Lower leg skin (tissue), 3 donors: ENCODE measurements at regions not wholly inside any gene's neighbourhood (a gene's known extent, or its start where the extent isn't known, plus 50 kb on each side); places are given as distances from the start of the nearest gene placed in this dataset.

ENCODE experiments used
- CTCF ChIP-seq, 3 donors: fragments of 450-650 bp; IDR thresholded peaks; one replicate each; pipeline ENCODE4 v1.5.1; 2016; ENCODE audit warnings: antibody characterized with exemption in 3 of 3, mild to moderate bottlenecking in 3 of 3, moderate library complexity in 2 of 3
- POLR2A ChIP-seq, 2 donors: fragments of 450-650 bp; IDR thresholded peaks; one replicate each; pipeline ENCODE4 v1.6.1; 2016 to 2017; ENCODE audit warnings: antibody characterized with exemption in 2 of 2, mild to moderate bottlenecking in 1 of 2, moderate library complexity in 1 of 2

- TF ChIP-seq CTCF (IDR thresholded peaks at IDR 0.05) (no peak), POLR2A (IDR thresholded peaks at IDR 0.05) (no peak)
Measured at GRCh38 chr4:123893011-123893981, 496.7 kb downstream of the SPRY1 start.
